Left lung (tissue), 4 donors: ENCODE measurements at regions not wholly inside any gene's neighbourhood (a gene's known extent, or its start where the extent isn't known, plus 50 kb on each side); places are given as distances from the start of the nearest gene placed in this dataset.
"Not testable (repeated sequence)": the region's sequence is repeated elsewhere in the genome, so short reads cannot be mapped to it uniquely, and the experiment has no call there.

Source experiments
- ATAC-seq: fragments of 200-7000 bp; cut with Tn5 transposase; one replicate; pipeline ENCODE4 v1.9.1; 2020; ENCODE audit warnings: moderate library complexity
- DNase-seq, 4 donors: peaks; one replicate each; pipeline ENCODE4 v3.0.0-alpha.2; 2013 to 2020
- H3K27ac ChIP-seq, 2 donors: fragments of 200-600 bp; sonication (generic) in 1 of 2; one replicate each; pipeline versions ENCODE4 v1.5.0 to v1.8.0; 2020 to 2021
- H3K27me3 ChIP-seq, 2 donors: fragments of 200-600 bp; sonication (generic) in 1 of 2; one replicate each; pipeline versions ENCODE4 v1.5.0 to v1.8.0; 2020 to 2021
- H3K36me3 ChIP-seq, 2 donors: fragments of 200-600 bp; sonication (generic) in 1 of 2; one replicate each; pipeline versions ENCODE4 v1.5.0 to v1.8.0; 2020 to 2021
- H3K4me1 ChIP-seq, 2 donors: fragments of 200-600 bp; one replicate each; pipeline ENCODE4 v1.8.0; 2021
- H3K4me3 ChIP-seq, 2 donors: fragments of 200-600 bp; sonication (generic) in 1 of 2; one replicate each; pipeline versions ENCODE4 v1.5.0 to v1.8.0; 2020 to 2021; ENCODE audit warnings: mild to moderate bottlenecking in 1 of 2
- H3K9me3 ChIP-seq, 2 donors: fragments of 200-600 bp; sonication (generic) in 1 of 2; one replicate each; pipeline versions ENCODE4 v1.5.0 to v1.8.0; 2020 to 2021
- CTCF ChIP-seq, 2 donors: fragments of 200-600 bp; sonication (generic) in 1 of 2; IDR thresholded peaks; one replicate each; pipeline versions ENCODE4 v1.5.0 to v1.8.0; 2021; ENCODE audit warnings: antibody characterized with exemption in 2 of 2
- intact Hi-C, 2 donors: fragments of 100-400 bp; cut with DNase I; formaldehyde crosslinking; loops; one replicate each; pipeline versions ENCODE4 v1.11.2 to v1.14.2; 2022
- donor health status: DM: no; HTN: yes; CAD: no.
- donor health status: DM: no; HTN: no; CAD: no.

GRCh38 chr7:76829-77395 lies 115.5 kb upstream of the FAM20C start:
- H3K4me3 ChIP-seq, H3K27ac ChIP-seq, ATAC-seq, H3K36me3 ChIP-seq, H3K9me3 ChIP-seq, DNase-seq, H3K4me1 ChIP-seq, intact Hi-C loops: not testable (repeated sequence)
- H3K27me3 ChIP-seq, result peaks cover 0 to 15% of the 10 kb centered on the region in 2 donors

GRCh38 chr7:78862-79261 lies 113.5 kb upstream of the FAM20C start:
- H3K9me3 ChIP-seq, ATAC-seq, H3K4me3 ChIP-seq, DNase-seq, H3K4me1 ChIP-seq, H3K27ac ChIP-seq, intact Hi-C loops, H3K36me3 ChIP-seq: not testable (repeated sequence)
- peaks cover 0 to 22% of the 10 kb centered on the region in 2 donors for H3K27me3 ChIP-seq

- H3K27ac ChIP-seq, intact Hi-C loops, H3K9me3 ChIP-seq, ATAC-seq, H3K36me3 ChIP-seq, DNase-seq, H3K4me1 ChIP-seq, H3K4me3 ChIP-seq: not testable (repeated sequence)
- peaks cover 0 to 24% of the 10 kb centered on the region in 2 donors for H3K27me3 ChIP-seq
Observed at GRCh38 chr7:79400-80055, 112.8 kb upstream of the FAM20C start.

- Histone ChIP-seq H3K9me3 (no peaks in the 10 kb centered on the region), H3K4me1 (peaks cover 0 to 6% of the 10 kb centered on the region in 2 donors), H3K4me3 (no peak overlapping the region), H3K36me3 (no peaks in the 10 kb centered on the region), H3K27ac (no peak overlapping the region), H3K27me3 (peaks cover 0 to 28% of the 10 kb centered on the region in 2 donors)
- ATAC-seq (no peak), DNase-seq (peak in 2 of 4 donors; percentile 15 to 70)
- intact Hi-C loops, result no loop called here
- TF ChIP-seq CTCF (IDR thresholded peaks at IDR 0.05), result no peak
Observed at GRCh38 chr7:80259-81067, 111.9 kb upstream of the FAM20C start.

GRCh38 chr7:81068-81925 lies 111.1 kb upstream of the FAM20C start:
- Histone ChIP-seq H3K4me1 (peaks cover 0 to 6% of the 10 kb centered on the region in 2 donors), H3K27me3 (peaks cover 0 to 28% of the 10 kb centered on the region in 2 donors), H3K36me3 (no peaks in the 10 kb centered on the region), H3K4me3 (no peak overlapping the region), H3K9me3 (no peaks in the 10 kb centered on the region), H3K27ac (no peak overlapping the region)
- intact Hi-C loops, result no loop called here
- TF ChIP-seq CTCF (IDR thresholded peaks at IDR 0.05), result no peak
- ATAC-seq (no peak), DNase-seq (peak in 1 of 4 donors; percentile 57)

GRCh38 chr7:81926-82756 lies 110.2 kb upstream of the FAM20C start:
- no peaks in the 10 kb centered on the region for H3K9me3 ChIP-seq
- no peak overlapping the region for H3K4me3 ChIP-seq
- ATAC-seq, result peak; percentile 65
- TF ChIP-seq CTCF (IDR thresholded peaks at IDR 0.05), result no peak
- peak in 1 of 4 donors; percentile 86 for DNase-seq
- H3K36me3 ChIP-seq, result no peaks in the 10 kb centered on the region
- H3K4me1 ChIP-seq, result peaks cover 0 to 6% of the 10 kb centered on the region in 2 donors
- peaks cover 0 to 28% of the 10 kb centered on the region in 2 donors for H3K27me3 ChIP-seq
- H3K27ac ChIP-seq, result no peak overlapping the region
- intact Hi-C loops, result no loop called here
